GM21528 (cell line): ENCODE measurements at regions not wholly inside any gene's neighbourhood (a gene's known extent, or its start where the extent isn't known, plus 50 kb on each side); places are given as distances from the start of the nearest gene placed in this dataset.

Source experiments
- ATAC-seq: cut with Tn5 transposase; IDR thresholded peaks from one replicate; pipeline ENCODE4 v1.9.1; 2021; ENCODE audit warnings: mild to moderate bottlenecking, moderate library complexity; ENCODE audit not compliant: unreplicated experiment, low FRiP score

DNA sequence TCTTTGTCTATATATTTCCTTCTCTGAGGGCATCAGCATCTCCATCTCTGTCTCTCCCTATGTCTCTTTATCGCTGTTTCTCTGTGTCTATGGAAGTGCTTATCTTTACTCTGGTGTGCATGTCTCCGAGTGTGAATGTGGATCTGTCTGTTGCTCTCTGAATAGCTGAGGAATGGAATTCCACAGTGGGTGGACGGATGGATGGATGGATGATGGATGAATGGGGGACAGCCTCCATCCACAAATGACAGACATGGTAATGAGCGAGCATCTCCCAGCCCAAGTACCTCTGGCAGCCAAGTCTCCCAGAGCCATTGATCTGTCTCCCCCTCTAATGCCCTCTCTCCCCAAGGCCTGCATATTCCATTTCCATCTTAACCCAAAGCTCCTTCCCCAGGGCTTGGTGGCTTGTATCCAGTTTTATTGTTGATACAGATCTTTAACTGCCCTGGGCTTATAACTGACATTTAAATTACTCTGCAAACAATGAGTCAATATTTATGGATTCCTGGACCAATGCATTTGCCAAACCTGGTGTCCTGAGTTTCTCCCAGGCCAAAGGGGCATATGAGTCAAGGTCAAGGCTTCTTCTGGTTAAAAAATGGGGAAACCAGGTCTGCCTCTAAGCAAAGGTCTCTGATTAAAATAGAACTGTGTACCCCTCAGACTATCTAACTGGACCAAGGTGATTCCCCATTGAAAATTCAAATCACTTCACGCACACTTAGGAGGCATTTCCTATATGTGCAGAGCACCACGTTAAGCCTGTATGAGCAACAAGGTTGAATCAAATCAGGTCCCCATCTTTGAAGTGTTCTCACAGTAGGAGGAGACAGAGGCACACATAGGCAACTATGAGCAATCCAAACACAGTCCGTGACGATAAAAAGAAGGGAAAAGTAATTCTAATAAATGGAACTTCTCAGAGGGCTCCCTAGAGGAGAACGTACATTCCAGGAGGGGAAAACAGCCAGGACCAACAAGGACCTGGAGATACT, 109.9 kb downstream of the TLE3 start:
- no peak for ATAC-seq

DNA sequence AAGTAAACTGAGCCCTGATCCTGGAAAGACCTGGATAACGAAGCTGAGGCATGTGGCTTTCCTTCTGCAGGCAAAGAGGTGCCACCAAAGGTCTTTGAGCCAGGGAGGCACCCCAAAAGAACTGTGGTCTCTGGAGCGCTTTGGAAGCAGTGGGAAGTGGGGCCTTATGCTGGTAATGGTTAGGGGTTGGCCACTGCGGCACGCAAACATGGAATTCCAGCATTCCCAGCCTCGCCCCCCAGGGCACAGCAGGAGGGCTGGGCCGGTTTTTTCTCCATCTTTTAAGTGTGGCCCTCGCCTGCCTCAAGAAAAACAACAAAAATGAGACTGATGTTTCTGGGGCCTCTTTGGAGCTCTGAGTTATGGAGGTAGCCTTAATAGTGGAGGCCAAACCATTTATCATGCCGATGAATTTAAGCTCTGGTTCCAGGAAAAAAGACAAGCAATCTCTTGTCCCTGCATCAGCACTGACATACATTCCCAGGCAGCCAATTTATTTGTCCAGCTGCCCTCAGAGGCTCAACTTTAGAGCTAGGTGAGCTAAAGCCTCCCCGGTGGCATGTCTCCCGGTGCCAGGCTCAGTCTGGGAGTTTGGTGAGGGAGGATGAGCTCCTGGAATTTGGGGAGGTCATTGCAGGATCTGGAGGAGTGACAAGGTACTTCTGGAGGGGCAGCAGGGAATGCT, 109.0 kb downstream of the TLE3 start:
- no peak for ATAC-seq

DNA sequence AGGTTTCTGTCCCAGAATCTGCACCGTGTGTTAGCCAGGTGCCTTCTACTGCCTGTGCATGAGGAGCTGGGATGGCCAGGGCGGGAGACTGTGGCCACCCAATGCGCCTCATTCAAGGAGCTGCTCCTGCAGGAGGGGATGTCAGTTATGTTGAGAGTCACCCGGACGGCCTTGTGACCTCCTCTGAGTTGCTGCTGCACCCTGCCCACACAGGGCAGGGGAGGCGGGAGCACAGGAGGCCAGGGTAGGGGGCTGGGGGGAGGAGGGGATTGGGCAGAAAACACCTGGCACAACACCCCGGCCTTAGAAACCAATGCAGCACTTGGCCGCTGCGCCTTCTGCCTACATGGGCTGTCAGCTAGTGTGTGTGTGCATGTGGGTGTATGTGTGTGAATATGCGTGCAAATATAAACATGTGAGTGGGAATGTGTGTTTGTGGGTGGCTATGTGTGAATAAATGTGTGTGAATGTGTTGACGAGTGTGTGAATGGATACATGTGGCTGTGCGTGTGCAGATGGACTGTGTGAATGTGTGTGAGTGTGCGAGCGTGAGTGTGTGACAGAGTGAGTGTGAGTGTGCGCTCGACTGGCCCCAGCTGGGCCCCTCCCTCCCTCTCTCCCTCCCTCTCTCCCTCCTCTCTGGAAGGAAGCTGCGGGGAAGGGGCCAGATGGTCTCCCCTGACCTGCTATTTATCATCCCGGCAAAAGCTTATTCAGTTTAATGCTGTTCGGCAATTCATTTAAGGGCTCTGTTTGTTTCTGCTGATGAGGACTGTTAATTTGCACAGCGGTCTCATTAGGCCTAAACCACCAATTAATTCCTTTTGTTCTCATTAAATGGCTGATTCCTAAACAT, 106.9 kb downstream of the TLE3 start:
- ATAC-seq, result no peak

DNA sequence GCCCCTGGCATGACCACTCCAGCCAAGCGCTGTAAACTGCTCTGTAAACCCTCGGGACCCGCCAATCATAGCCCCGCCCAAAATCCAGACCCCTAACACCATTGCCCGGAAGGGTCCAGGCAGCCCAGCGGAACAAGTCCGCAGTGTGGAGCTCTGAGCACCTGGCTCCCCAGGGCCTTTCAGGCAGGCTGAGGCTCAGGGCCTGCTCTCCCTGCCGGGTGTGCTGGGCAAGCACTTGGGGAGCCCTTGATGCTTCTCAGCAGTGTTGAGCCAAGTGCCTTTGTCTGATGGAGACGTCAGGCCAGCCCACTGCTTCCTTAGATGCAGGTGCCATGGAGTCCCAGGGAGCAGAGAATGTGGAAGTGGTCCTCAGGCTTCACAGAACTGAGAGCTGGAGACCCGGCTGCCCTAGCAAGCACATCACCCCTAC, 106.2 kb downstream of the TLE3 start:
- no peak for ATAC-seq

DNA sequence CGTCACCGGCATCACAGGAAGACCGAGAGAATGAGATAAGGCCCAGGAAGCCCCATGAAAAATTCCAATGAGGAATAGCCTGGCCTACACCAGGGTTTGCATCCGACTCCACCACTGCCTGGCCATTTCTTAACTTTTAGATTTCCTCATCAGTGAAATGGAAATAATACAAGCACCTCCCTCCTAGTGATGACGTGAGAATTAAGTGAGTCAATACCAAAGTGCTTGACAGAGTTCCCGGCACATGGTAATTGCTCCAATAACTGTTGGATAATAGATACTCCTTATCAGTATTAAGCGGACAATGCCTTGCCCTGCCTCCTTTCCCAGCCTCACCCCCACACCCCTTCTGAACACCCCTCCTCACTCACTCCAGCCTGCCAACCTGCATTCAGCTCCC, 105.4 kb downstream of the TLE3 start:
- no peak for ATAC-seq

DNA sequence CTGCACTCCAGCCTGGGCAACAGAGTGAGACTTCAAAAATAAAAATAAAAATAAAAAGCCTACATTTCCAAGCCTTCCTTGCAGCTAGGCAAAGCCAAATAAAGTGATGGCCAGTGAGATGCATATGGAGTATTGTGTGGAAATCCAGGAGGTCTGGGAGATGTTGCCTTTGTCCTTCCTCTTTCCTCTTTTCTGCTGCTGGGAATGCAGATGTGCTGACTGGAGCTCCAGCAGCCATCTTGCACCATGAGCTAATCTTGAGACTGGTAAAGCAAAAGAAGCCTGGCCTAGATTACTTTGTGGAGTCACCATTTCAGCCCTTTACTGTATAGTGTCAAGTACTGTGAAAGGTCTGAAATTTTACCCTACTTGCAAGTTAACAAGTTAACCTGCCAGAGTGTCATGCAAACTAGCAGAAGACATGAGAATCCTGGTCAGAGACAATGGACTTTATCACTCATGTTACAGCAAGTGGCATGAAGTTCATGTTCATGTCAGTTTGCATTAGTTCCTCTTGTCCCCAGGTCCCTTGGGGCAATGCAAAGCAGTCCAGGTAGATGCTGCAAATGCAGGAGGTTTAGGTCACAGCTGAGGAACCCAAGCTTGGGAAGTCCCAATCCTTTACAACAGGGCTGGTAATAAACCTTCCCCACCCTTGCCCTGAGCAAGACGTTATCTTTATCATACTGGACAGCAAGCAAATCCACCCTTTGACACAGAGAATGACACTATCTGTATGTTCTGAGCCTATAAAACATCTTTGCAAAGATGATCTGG, 103.1 kb downstream of the TLE3 start:
- no peak for ATAC-seq

DNA sequence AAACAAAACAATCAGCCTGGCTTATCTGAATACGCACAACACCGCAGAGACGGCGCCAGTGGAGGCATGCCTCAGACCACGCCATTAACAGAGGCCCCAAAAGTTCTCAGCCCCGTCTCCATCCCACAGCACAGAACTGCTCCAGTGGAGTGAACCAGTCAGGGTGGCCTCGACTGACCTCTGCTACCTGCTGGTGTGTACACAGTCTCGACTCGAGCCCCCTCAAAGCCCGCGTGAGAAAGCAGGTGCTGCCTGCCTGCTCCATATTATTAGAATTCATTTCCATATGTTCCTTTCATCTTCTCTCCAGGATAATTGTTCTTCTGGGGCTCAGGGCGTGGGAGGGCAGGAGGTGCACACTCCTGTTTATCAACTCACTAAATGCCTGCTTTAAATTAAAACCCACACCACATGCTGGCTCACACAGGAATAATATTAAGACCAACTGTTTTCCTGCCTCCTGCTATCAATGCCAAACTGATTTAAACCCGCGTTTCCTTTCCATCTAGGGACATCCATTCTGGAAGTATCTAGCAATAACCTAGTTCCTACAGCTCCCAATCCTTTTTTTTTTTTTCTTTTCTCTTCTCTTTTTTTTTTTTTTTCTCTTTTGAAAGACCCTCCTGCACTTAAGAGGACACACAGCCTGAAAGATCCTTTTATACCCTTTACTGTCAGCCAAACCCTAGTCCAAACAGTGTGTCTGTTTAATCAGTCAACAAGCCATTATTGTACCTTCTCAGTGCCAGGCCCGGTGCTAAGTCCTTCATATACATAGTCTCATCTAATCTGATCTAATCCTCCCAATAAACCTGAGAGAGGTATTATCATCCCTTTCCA, 101.2 kb downstream of the TLE3 start:
- no peak for ATAC-seq

DNA sequence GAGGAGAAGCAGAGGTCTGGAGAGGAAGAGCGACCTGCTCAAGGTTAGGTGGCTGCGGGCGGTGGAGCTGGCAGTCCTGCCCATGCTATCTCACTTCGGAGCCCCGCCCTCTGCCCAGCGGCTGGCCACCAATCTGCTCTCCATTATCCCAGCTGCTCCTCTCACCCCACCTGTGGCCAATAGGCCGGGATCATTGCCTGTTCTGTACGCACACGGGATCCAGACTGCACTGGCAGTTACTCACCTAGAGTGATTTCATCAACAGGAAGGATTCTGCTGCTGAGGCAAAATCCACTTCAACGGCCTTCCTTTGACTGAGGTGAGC, 100.6 kb downstream of the TLE3 start:
- ATAC-seq, result no peak
